ENCODE measurements at regions not wholly inside any gene's neighbourhood (a gene's known extent, or its start where the extent isn't known, plus 50 kb on each side); places are given as distances from the start of the nearest gene placed in this dataset.

DNA sequence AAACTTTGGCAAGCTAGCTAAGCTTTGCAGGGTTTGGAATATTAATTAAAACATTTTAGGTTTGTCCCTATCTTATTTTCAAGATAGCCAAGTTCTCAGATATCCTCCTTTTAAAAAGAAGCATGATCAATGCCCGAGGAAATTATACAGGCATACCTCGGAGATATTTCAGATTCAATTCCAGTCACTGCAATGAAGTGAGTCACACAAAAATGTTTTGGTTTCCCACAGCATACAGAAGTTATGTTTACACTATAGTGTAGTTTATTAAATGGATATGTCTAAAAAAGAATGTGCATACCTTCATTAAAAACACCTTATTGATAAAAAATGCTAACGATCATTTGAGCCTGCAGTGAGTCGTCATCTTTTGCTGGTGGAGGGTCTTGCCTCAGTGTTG lies 382.9 kb upstream of the NPVF start:
- no peaks in the 10 kb centered on the region for H3K9me3 Mint-ChIP-seq (ENCODE audit: unreplicated experiment)
- no peaks in the 10 kb centered on the region for H3K36me3 Mint-ChIP-seq (ENCODE audit: unreplicated experiment)
- no peak for DNase-seq (ENCODE audit: extremely low spot score, unreplicated experiment)
- H3K4me3 Mint-ChIP-seq (ENCODE audit: unreplicated experiment): no peak overlapping the region
- no peaks in the 10 kb centered on the region for H3K27me3 Mint-ChIP-seq (ENCODE audit: unreplicated experiment)
- H3K27ac Mint-ChIP-seq (ENCODE audit: unreplicated experiment): peak overlapping the region; percentile 84
- TF ChIP-seq, protein P1, sequence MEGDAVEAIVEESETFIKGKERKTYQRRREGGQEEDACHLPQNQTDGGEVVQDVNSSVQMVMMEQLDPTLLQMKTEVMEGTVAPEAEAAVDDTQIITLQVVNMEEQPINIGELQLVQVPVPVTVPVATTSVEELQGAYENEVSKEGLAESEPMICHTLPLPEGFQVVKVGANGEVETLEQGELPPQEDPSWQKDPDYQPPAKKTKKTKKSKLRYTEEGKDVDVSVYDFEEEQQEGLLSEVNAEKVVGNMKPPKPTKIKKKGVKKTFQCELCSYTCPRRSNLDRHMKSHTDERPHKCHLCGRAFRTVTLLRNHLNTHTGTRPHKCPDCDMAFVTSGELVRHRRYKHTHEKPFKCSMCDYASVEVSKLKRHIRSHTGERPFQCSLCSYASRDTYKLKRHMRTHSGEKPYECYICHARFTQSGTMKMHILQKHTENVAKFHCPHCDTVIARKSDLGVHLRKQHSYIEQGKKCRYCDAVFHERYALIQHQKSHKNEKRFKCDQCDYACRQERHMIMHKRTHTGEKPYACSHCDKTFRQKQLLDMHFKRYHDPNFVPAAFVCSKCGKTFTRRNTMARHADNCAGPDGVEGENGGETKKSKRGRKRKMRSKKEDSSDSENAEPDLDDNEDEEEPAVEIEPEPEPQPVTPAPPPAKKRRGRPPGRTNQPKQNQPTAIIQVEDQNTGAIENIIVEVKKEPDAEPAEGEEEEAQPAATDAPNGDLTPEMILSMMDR (IDR thresholded peaks at IDR 0.05): no peak
- peaks cover 56% of the 10 kb centered on the region for H3K4me1 Mint-ChIP-seq (ENCODE audit: unreplicated experiment)

DNA sequence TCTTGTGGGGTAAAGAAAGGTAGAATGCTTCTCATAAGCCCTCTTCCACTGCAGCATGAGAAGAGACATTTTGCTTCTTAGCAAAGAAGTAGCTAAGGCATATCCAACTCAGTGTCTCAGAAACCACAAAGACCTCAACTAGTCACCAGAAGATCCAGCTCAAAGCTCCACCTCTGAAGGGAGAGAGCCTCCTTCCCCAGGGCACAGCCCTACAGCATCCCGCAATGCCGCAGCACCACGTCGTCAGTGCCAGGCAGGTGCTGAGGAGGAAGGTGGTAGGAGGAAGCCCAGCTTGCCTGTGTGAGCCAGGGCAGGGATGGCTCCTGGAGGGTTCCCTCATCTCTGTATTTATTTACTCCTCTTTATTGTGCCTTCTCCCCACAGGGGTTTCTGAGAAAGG lies 385.6 kb upstream of the NPVF start:
- Mint-ChIP-seq H3K36me3 (ENCODE audit: unreplicated experiment) (peaks cover 3% of the 10 kb centered on the region), H3K27me3 (ENCODE audit: unreplicated experiment) (no peaks in the 10 kb centered on the region), H3K27ac (ENCODE audit: unreplicated experiment) (peak overlapping the region; percentile 87), H3K9me3 (ENCODE audit: unreplicated experiment) (no peaks in the 10 kb centered on the region), H3K4me1 (ENCODE audit: unreplicated experiment) (peaks cover 71% of the 10 kb centered on the region), H3K4me3 (ENCODE audit: unreplicated experiment) (no peak overlapping the region)
- TF ChIP-seq, protein P1 (IDR thresholded peaks at IDR 0.05): no peak
- no peak for DNase-seq (ENCODE audit: extremely low spot score, unreplicated experiment)

DNA sequence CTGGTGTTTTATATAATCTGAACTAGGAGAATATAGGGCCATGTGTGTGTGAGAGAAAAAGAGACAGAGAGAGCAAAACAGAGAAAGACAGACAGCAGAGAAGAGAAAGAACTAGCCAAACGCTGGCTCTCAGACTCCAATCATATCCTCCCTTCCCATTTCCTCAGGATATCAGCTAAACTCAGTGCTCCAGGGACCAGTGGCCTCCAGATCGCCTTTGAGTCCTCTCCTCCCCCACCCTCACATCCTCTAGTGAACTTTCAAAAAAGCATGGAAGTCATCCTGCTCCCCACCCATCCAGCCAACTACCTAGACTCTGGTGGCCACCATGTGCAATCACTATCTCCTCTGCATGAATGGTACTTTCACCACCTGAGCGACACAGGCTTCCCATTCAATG lies 386.1 kb upstream of the NPVF start:
- Mint-ChIP-seq H3K27me3 (ENCODE audit: unreplicated experiment) (no peaks in the 10 kb centered on the region), H3K4me3 (ENCODE audit: unreplicated experiment) (no peak overlapping the region), H3K36me3 (ENCODE audit: unreplicated experiment) (peaks cover 3% of the 10 kb centered on the region), H3K4me1 (ENCODE audit: unreplicated experiment) (peaks cover 75% of the 10 kb centered on the region), H3K9me3 (ENCODE audit: unreplicated experiment) (no peaks in the 10 kb centered on the region), H3K27ac (ENCODE audit: unreplicated experiment) (peak overlapping the region; percentile 87)
- TF ChIP-seq, protein P1 (IDR thresholded peaks at IDR 0.05): no peak
- DNase-seq (ENCODE audit: extremely low spot score, unreplicated experiment): no peak

DNA sequence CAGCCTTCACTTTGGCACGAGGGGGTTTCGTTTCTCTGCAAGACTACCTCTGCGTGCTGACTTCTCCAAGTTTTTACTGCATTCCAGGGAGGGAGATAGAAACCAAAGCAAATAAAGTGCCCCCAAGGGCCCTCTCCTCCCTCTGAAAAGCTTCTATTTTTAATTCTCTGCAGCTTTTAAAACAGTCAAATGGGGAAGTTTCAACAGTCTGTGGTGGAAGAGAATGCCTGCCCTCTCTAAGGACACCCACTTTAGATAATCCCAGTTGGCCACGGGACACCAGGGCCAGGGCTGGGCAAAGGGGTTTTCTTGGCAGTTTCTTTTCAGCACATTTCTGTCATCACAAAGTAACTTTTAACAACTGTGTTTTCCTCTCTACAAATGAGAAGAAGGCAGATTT lies 386.7 kb upstream of the NPVF start:
- Mint-ChIP-seq H3K36me3 (ENCODE audit: unreplicated experiment) (peaks cover 3% of the 10 kb centered on the region), H3K27me3 (ENCODE audit: unreplicated experiment) (no peaks in the 10 kb centered on the region), H3K4me3 (ENCODE audit: unreplicated experiment) (no peak overlapping the region), H3K4me1 (ENCODE audit: unreplicated experiment) (peaks cover 74% of the 10 kb centered on the region), H3K9me3 (ENCODE audit: unreplicated experiment) (no peaks in the 10 kb centered on the region), H3K27ac (ENCODE audit: unreplicated experiment) (peak overlapping the region; percentile 87)
- TF ChIP-seq, protein P1 (IDR thresholded peaks at IDR 0.05): no peak
- no peak for DNase-seq (ENCODE audit: extremely low spot score, unreplicated experiment)

DNA sequence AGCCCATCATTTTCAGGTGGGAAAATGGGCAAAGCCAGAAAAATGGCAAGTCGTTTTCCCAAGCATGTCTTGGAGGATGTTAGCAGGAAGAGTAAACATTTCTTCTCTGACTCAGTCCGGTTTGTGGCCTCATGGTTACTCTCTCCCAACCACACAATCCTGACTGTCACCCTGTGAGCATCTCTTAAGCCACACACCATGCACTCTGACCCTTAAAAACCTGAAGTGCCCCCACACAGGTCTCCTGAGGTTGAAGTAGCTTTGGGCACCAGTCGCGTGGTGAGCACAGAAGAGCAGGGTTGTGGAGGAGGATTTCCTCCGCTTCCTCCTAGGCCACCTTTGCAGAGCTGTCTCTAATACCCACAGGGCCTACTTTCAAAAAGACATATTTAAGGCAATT lies 387.3 kb upstream of the NPVF start:
- no peaks in the 10 kb centered on the region for H3K27me3 Mint-ChIP-seq (ENCODE audit: unreplicated experiment)
- TF ChIP-seq, protein P1 (IDR thresholded peaks at IDR 0.05): no peak

More for the DNA sequence above, 387.3 kb upstream of the NPVF start:
- peak overlapping the region; percentile 87 for H3K27ac Mint-ChIP-seq (ENCODE audit: unreplicated experiment)
- no peak for DNase-seq (ENCODE audit: extremely low spot score, unreplicated experiment)
- H3K9me3 Mint-ChIP-seq (ENCODE audit: unreplicated experiment): no peaks in the 10 kb centered on the region
- H3K36me3 Mint-ChIP-seq (ENCODE audit: unreplicated experiment): peaks cover 3% of the 10 kb centered on the region
- peaks cover 73% of the 10 kb centered on the region for H3K4me1 Mint-ChIP-seq (ENCODE audit: unreplicated experiment)
- H3K4me3 Mint-ChIP-seq (ENCODE audit: unreplicated experiment): no peak overlapping the region
